ENCODE measurements at regions not wholly inside any gene's neighbourhood (a gene's known extent, or its start where the extent isn't known, plus 50 kb on each side); places are given as distances from the start of the nearest gene placed in this dataset.
A peak's percentile ranks its signal among the peaks of the same experiment; 100 is the strongest.

GRCh38 chr1:201628490-201628889, 89.6 kb downstream of the NAV1 start:
- no peaks in the 10 kb centered on the region for H3K79me1 ChIP-seq (ENCODE audit: low read length)
- no peak overlapping the region for H3K27ac ChIP-seq (ENCODE audit: low read depth, low read length)
- H2AK5ac ChIP-seq (ENCODE audit: low read length), result no peak overlapping the region
- no peaks in the 10 kb centered on the region for H3K9me3 ChIP-seq (ENCODE audit: insufficient read depth, low read depth, low read length)
- no peak overlapping the region for H4K12ac ChIP-seq (ENCODE audit: low read depth, low read length)
- H2BK12ac ChIP-seq (ENCODE audit: low read length), result no peak overlapping the region
- no peak overlapping the region for H3K18ac ChIP-seq (ENCODE audit: low read length)
- peaks cover 36 to 56% of the 10 kb centered on the region in 2 experiments for H3K36me3 ChIP-seq (ENCODE audit: control insufficient read depth in 1 of 2, insufficient read depth in 2 of 2, low read length in 2 of 2)
- H2BK5ac ChIP-seq (ENCODE audit: low read depth, low read length, poor library complexity), result no peak overlapping the region
- no peak overlapping the region for H3K4ac ChIP-seq (ENCODE audit: low read depth, low read length)
- no peak for DNase-seq
- no peak overlapping the region for H3K14ac ChIP-seq (ENCODE audit: low read length)
- H3K9ac ChIP-seq (ENCODE audit: low read length), result no peak overlapping the region
- H3K4me3 ChIP-seq (ENCODE audit: low read depth, low read length), result peak overlapping the region; percentile 54
- WGBS (ENCODE audit: extremely low coverage, insufficient coverage, insufficient read length), result no CpG with 5 or more reads among the region's 6 CpGs
- no peaks in the 10 kb centered on the region for H3K4me1 ChIP-seq (ENCODE audit: control insufficient read depth in 1 of 2, insufficient read depth in 2 of 2, low read length in 2 of 2)
- H3K4me2 ChIP-seq (ENCODE audit: low read length), result no peak overlapping the region
- no peaks in the 10 kb centered on the region for H3K27me3 ChIP-seq (ENCODE audit: insufficient read depth, low read length)
- no peak overlapping the region for H3K23ac ChIP-seq (ENCODE audit: low read length)
- H3K79me2 ChIP-seq (ENCODE audit: control insufficient read depth, insufficient read depth, low read length, poor library complexity), result no peaks in the 10 kb centered on the region
- H2AFZ ChIP-seq (ENCODE audit: insufficient read depth, low read length, poor library complexity), result no peak overlapping the region
- no peak overlapping the region for H4K8ac ChIP-seq (ENCODE audit: low read depth, low read length)
- no peak overlapping the region for H4K91ac ChIP-seq (ENCODE audit: low read depth, low read length)
- no peak overlapping the region for H2BK120ac ChIP-seq (ENCODE audit: insufficient read depth, low read length, poor library complexity)

GRCh38 chr1:201630582-201630981, 91.7 kb downstream of the NAV1 start:
- no CpG with 5 or more reads among the region's 6 CpGs for WGBS (ENCODE audit: extremely low coverage, insufficient coverage, insufficient read length)
- Histone ChIP-seq H3K36me3 (ENCODE audit: control insufficient read depth in 1 of 2, insufficient read depth in 2 of 2, low read length in 2 of 2) (peaks cover 39 to 54% of the 10 kb centered on the region in 2 experiments), H3K27ac (ENCODE audit: low read depth, low read length) (no peak overlapping the region), H3K79me2 (ENCODE audit: control insufficient read depth, insufficient read depth, low read length, poor library complexity) (no peaks in the 10 kb centered on the region), H4K8ac (ENCODE audit: low read depth, low read length) (no peak overlapping the region), H3K14ac (ENCODE audit: low read length) (no peak overlapping the region), H3K4me2 (ENCODE audit: low read length) (no peak overlapping the region), H3K9me3 (ENCODE audit: insufficient read depth, low read depth, low read length) (no peaks in the 10 kb centered on the region), H2BK5ac (ENCODE audit: low read depth, low read length, poor library complexity) (no peak overlapping the region), H2AFZ (ENCODE audit: insufficient read depth, low read length, poor library complexity) (no peak overlapping the region), H3K4ac (ENCODE audit: low read depth, low read length) (no peak overlapping the region), H4K91ac (ENCODE audit: low read depth, low read length) (no peak overlapping the region), H2AK5ac (ENCODE audit: low read length) (no peak overlapping the region), H3K4me3 (ENCODE audit: low read depth, low read length) (no peak overlapping the region), H2BK120ac (ENCODE audit: insufficient read depth, low read length, poor library complexity) (no peak overlapping the region), H3K27me3 (ENCODE audit: insufficient read depth, low read length) (no peaks in the 10 kb centered on the region), H3K23ac (ENCODE audit: low read length) (no peak overlapping the region), H3K18ac (ENCODE audit: low read length) (no peak overlapping the region), H3K79me1 (ENCODE audit: low read length) (no peaks in the 10 kb centered on the region), H2BK12ac (ENCODE audit: low read length) (no peak overlapping the region), H4K12ac (ENCODE audit: low read depth, low read length) (no peak overlapping the region), H3K4me1 (ENCODE audit: control insufficient read depth in 1 of 2, insufficient read depth in 2 of 2, low read length in 2 of 2) (no peaks in the 10 kb centered on the region), H3K9ac (ENCODE audit: low read length) (no peak overlapping the region)
- DNase-seq, result no peak

GRCh38 chr1:201631037-201631436, 92.1 kb downstream of the NAV1 start:
- Histone ChIP-seq H3K4me3 (ENCODE audit: low read depth, low read length) (no peak overlapping the region), H4K8ac (ENCODE audit: low read depth, low read length) (no peak overlapping the region), H3K4me2 (ENCODE audit: low read length) (no peak overlapping the region), H3K4ac (ENCODE audit: low read depth, low read length) (no peak overlapping the region), H3K18ac (ENCODE audit: low read length) (no peak overlapping the region), H3K79me1 (ENCODE audit: low read length) (no peaks in the 10 kb centered on the region), H2BK120ac (ENCODE audit: insufficient read depth, low read length, poor library complexity) (no peak overlapping the region), H3K9ac (ENCODE audit: low read length) (no peak overlapping the region), H4K12ac (ENCODE audit: low read depth, low read length) (no peak overlapping the region), H4K91ac (ENCODE audit: low read depth, low read length) (no peak overlapping the region), H2BK5ac (ENCODE audit: low read depth, low read length, poor library complexity) (no peak overlapping the region), H3K36me3 (ENCODE audit: control insufficient read depth in 1 of 2, insufficient read depth in 2 of 2, low read length in 2 of 2) (peaks cover 40 to 56% of the 10 kb centered on the region in 2 experiments), H2AFZ (ENCODE audit: insufficient read depth, low read length, poor library complexity) (no peak overlapping the region), H3K4me1 (ENCODE audit: control insufficient read depth in 1 of 2, insufficient read depth in 2 of 2, low read length in 2 of 2) (no peaks in the 10 kb centered on the region), H3K9me3 (ENCODE audit: insufficient read depth, low read depth, low read length) (no peaks in the 10 kb centered on the region), H3K79me2 (ENCODE audit: control insufficient read depth, insufficient read depth, low read length, poor library complexity) (no peaks in the 10 kb centered on the region), H3K27me3 (ENCODE audit: insufficient read depth, low read length) (no peaks in the 10 kb centered on the region), H2BK12ac (ENCODE audit: low read length) (no peak overlapping the region), H2AK5ac (ENCODE audit: low read length) (no peak overlapping the region), H3K23ac (ENCODE audit: low read length) (no peak overlapping the region), H3K27ac (ENCODE audit: low read depth, low read length) (no peak overlapping the region), H3K14ac (ENCODE audit: low read length) (no peak overlapping the region)
- no peak for DNase-seq
- WGBS (ENCODE audit: extremely low coverage, insufficient coverage, insufficient read length), result no CpG with 5 or more reads among the region's 7 CpGs

- Histone ChIP-seq H4K91ac (ENCODE audit: low read depth, low read length) (no peak overlapping the region), H3K4me2 (ENCODE audit: low read length) (no peak overlapping the region), H3K14ac (ENCODE audit: low read length) (no peak overlapping the region), H3K79me1 (ENCODE audit: low read length) (no peaks in the 10 kb centered on the region), H2BK12ac (ENCODE audit: low read length) (no peak overlapping the region), H3K4me3 (ENCODE audit: low read depth, low read length) (no peak overlapping the region), H2BK5ac (ENCODE audit: low read depth, low read length, poor library complexity) (no peak overlapping the region), H3K4ac (ENCODE audit: low read depth, low read length) (no peak overlapping the region), H3K9me3 (ENCODE audit: insufficient read depth, low read depth, low read length) (no peaks in the 10 kb centered on the region), H3K18ac (ENCODE audit: low read length) (no peak overlapping the region), H3K27me3 (ENCODE audit: insufficient read depth, low read length) (no peaks in the 10 kb centered on the region), H3K36me3 (ENCODE audit: control insufficient read depth in 1 of 2, insufficient read depth in 2 of 2, low read length in 2 of 2) (peaks cover 38 to 51% of the 10 kb centered on the region in 2 experiments), H3K23ac (ENCODE audit: low read length) (peak overlapping the region; percentile 18), H3K9ac (ENCODE audit: low read length) (no peak overlapping the region), H3K79me2 (ENCODE audit: control insufficient read depth, insufficient read depth, low read length, poor library complexity) (no peaks in the 10 kb centered on the region), H4K12ac (ENCODE audit: low read depth, low read length) (no peak overlapping the region), H2AFZ (ENCODE audit: insufficient read depth, low read length, poor library complexity) (no peak overlapping the region), H2BK120ac (ENCODE audit: insufficient read depth, low read length, poor library complexity) (no peak overlapping the region), H2AK5ac (ENCODE audit: low read length) (no peak overlapping the region), H3K4me1 (ENCODE audit: control insufficient read depth in 1 of 2, insufficient read depth in 2 of 2, low read length in 2 of 2) (no peaks in the 10 kb centered on the region), H3K27ac (ENCODE audit: low read depth, low read length) (no peak overlapping the region), H4K8ac (ENCODE audit: low read depth, low read length) (no peak overlapping the region)
- no CpG with 5 or more reads among the region's 5 CpGs for WGBS (ENCODE audit: extremely low coverage, insufficient coverage, insufficient read length)
- DNase-seq, result no peak
Observed at GRCh38 chr1:201632364-201632952, 93.5 kb downstream of the NAV1 start.
